Dedifferentiated amniotic fluid mesenchymal stem cell (primary cell): ENCODE measurements at regions not wholly inside any gene's neighbourhood (a gene's known extent, or its start where the extent isn't known, plus 50 kb on each side); places are given as distances from the start of the nearest gene placed in this dataset.

Experiments used
- DNase-seq: peaks from one replicate; pipeline ENCODE4 v3.0.0-alpha.2; 2016; ENCODE audit errors: extremely low spot score

DNA sequence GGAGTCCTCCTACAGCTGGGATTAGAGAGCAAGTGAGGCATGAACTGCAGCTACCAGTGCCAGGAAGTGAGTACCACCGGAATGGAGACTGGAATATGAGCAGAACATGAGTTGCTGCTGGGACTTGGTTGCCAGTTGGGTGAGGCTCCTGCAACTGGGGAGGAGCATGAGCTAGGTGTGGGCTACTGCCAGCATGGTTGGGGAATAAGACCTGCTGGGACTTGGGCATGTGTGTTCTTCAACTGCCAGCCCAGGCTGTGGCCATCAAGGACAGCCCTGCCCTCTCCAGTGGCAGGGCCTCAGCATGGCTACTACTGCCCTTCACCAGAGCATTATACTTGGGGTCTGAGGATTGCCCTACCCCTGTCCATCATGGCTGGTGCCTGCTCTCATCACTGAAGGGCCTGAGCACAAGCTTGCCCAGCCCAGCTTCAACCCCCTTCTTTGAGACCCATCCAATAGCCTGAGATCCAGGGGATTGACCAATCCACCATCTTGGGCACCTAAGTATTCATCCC lies 665.0 kb downstream of the ELAVL2 start:
- DNase-seq: no peak

DNA sequence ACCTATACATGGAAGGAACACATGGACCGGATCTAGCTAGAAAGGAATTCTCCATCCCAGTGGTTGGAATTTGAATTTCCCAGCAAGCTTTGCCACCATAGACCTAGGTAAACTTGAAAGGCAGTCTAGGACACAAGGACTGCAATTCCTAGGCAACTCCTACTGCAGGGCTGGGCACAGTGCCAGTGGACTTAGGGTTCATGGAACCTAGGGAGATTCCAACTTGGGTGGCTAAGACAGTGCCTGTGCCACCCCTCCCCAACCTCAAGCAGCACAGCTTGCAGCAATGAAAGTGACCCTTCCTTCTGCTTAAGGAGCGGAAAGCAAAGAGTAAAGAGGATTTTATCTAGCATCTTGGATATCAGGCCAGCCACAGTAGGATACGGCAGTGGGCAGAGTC lies 663.3 kb downstream of the ELAVL2 start:
- DNase-seq: no peak

- no peak for DNase-seq
These were observed 654.6 kb downstream of the ELAVL2 start for GRCh38 chr9:23171479-23171878.

- no peak for DNase-seq
These were observed 653.8 kb downstream of the ELAVL2 start for GRCh38 chr9:23172206-23172605.

GRCh38 chr9:23172979-23173637 lies 652.9 kb downstream of the ELAVL2 start:
- DNase-seq: no peak

- DNase-seq: no peak
These were observed 631.8 kb downstream of the ELAVL2 start for GRCh38 chr9:23194281-23194680.

DNA sequence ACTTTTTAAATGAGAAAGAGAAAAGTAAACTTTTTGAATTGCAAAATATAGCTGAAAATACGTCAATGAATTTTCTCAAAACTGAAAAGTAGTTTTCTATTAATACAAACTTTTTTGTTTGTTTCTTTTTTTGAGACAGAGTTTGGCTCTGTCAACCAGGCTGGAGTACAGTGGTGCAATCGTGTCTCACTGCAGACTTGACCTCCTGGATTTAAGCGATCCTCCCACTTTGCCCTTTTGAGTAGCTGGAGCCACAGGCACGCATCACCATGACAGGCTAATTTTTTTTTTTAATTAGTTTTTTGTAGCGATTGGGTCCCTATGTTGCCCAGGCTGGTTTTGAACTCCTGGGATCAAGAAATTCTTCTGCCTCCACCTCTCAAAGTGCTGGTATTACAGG lies 610.4 kb downstream of the ELAVL2 start:
- no peak for DNase-seq

GRCh38 chr9:23219471-23219870 lies 606.6 kb downstream of the ELAVL2 start:
- DNase-seq: no peak

GRCh38 chr9:23220171-23220570 lies 605.9 kb downstream of the ELAVL2 start:
- DNase-seq: no peak

GRCh38 chr9:23220957-23221356 lies 605.1 kb downstream of the ELAVL2 start:
- DNase-seq: no peak

- no peak for DNase-seq
These were observed 596.1 kb downstream of the ELAVL2 start for GRCh38 chr9:23229890-23230317.

- DNase-seq: no peak
These were observed 593.2 kb downstream of the ELAVL2 start for GRCh38 chr9:23232831-23233230.

- no peak for DNase-seq
These were observed 582.5 kb downstream of the ELAVL2 start for GRCh38 chr9:23243523-23243922.

DNA sequence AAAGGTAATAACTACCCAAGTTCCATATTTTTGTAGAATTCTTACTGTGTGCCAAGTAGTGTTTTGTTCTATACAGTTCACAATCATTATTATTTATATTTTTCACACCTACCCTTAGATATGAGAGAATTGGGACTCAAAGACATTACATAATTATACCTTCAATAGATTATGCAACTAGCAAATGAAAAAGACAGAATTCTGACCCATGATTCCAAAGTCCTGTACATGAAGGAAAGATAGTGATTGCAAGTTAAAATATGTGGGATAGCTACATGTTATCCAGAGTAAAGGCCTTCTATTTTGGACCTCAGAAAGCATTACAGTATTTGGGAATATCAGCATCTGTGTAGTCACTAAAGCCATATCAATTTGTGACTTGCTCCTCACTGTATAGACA lies 581.0 kb downstream of the ELAVL2 start:
- DNase-seq: no peak

DNA sequence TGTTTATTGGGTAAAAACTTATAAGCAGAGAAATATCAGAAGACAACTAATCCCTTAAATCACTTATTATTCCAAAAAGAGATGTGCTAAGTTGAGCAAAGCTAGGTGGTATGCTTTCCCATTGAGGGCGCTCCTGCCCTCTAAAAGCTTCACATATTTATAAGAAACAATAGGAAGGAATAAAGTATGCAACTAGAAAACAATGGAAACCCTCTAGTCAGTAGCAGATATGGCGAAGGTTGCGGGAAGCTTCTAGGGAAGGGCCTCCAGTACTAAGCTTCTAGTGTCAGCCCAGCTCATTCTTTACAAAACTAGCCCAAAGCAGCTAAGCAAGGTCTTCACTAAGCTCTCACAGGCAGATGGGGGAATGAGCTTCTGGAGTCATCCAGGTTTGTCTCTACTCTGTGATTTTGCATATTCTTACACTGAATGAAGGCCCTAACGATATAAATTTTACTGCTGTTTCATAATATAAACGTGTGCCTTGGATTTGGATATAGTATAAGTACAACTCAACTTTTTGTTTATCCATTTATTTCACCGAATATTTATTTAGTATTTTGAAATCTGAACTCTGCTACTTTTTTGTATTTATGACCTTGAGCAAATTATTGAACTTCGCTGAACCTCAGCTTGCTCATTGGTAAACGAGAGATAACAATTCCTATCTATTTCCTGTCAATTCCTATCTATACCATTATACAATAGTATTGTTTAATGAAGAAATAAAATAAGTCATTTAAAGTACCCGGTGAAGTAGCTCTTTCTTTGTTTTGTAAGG lies 571.4 kb downstream of the ELAVL2 start:
- no peak for DNase-seq

GRCh38 chr9:23255346-23255745 lies 570.7 kb downstream of the ELAVL2 start:
- DNase-seq: no peak

DNA sequence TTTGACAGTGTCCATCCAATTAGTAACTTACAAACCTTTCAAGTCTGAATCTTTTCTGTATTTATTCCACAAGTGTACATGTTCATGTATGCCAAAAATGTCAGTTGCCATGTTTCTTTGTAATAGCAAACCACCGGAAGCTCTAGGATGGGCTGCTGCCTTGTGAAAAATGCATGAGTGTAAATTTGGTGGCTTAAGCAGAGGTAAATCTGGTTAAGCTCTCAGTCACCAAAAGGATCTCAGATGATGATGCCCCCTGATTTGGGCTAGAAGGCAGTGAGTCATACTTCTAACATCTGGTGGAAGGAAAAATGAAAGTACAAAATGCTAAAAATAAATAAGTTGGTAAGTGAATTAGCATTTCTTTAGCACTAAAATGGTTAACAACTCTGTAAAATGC lies 567.5 kb downstream of the ELAVL2 start:
- DNase-seq: no peak

GRCh38 chr9:23278561-23278960 lies 547.5 kb downstream of the ELAVL2 start:
- no peak for DNase-seq

DNA sequence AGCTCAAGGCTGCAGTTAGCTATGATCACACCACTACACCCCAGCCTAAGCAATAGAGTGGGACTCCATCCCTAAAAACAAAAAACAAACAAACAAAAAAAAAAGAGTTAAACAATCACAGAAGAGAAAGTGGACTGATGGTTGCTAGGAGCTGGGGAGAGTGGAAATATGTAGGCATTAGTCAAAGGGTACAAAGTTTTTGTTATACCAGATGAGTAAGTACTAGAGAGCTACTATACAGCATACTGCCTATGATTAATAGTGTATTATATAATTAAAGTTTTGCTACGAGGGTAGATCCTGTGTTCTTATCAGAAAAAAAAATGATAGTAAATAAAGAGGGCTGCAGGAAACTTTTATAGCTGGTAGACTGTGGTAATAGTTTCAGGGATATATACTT lies 538.6 kb downstream of the ELAVL2 start:
- no peak for DNase-seq

- no peak for DNase-seq
These were observed 537.5 kb downstream of the ELAVL2 start for GRCh38 chr9:23288545-23288944.

DNA sequence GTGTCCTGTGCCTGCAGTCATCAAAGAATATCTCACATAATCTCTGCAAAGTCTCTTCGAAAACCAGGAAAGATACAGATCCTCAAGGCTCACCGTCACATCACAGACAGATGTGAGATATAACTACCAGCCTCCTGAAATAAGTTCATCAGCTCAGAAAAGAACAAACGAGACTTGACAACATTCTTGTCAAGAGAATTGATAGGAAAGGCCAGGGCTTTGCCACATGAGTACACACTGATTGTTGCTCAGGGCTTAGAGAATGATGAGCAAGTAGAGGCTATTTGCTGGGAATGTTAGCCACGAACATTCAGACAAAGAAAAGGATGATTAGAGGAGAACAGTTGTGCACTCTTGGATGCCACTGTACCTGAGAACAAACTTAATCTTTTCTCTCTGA lies 535.1 kb downstream of the ELAVL2 start:
- no peak for DNase-seq

GRCh38 chr9:23302281-23302680 lies 523.8 kb downstream of the ELAVL2 start:
- DNase-seq: no peak

GRCh38 chr9:23306731-23307130 lies 519.3 kb downstream of the ELAVL2 start:
- DNase-seq: no peak
